Fibroblast of mammary gland (primary cell): ENCODE measurements at regions not wholly inside any gene's neighbourhood (a gene's known extent, or its start where the extent isn't known, plus 50 kb on each side); places are given as distances from the start of the nearest gene placed in this dataset.

ENCODE experiments used
- DNase-seq: peaks from one replicate; pipeline ENCODE4 v3.0.0-alpha.2; 2010; ENCODE audit warnings: low read depth
- H3K4me3 ChIP-seq: 2 replicates; pipeline ENCODE4 v1.5.1; 2011; ENCODE audit warnings: low read depth, mild to moderate bottlenecking, low read length, moderate library complexity; ENCODE audit not compliant: control insufficient read depth
- CTCF ChIP-seq: conservative IDR thresholded peaks from 2 replicates; pipeline ENCODE4 v1.5.1; 2011; ENCODE audit warnings: low read depth, low read length, inconsistent platforms; ENCODE audit not compliant: control insufficient read depth, insufficient read depth

GRCh38 chr5:10867389-10868303 is 106.6 kb upstream of the DAP start:
- TF ChIP-seq CTCF, result no peak
- no peak for DNase-seq
- no peak overlapping the region for H3K4me3 ChIP-seq

- TF ChIP-seq CTCF, result peak; percentile 13
- no peak for DNase-seq
- H3K4me3 ChIP-seq, result no peak overlapping the region
These were observed 105.9 kb upstream of the DAP start for GRCh38 chr5:10866913-10867312.

GRCh38 chr5:10863763-10864383 is 102.8 kb upstream of the DAP start:
- DNase-seq, result peak; percentile 60
- H3K4me3 ChIP-seq, result no peak overlapping the region
- TF ChIP-seq CTCF, result peak; percentile 87

GRCh38 chr5:10862085-10862484 is 101.1 kb upstream of the DAP start:
- no peak for DNase-seq
- no peak for TF ChIP-seq CTCF
- H3K4me3 ChIP-seq, result no peak overlapping the region

- H3K4me3 ChIP-seq, result no peak overlapping the region
- DNase-seq, result no peak
- no peak for TF ChIP-seq CTCF
These were observed 100.4 kb upstream of the DAP start for GRCh38 chr5:10861423-10861790.

- no peak overlapping the region for H3K4me3 ChIP-seq
- TF ChIP-seq CTCF, result no peak
- DNase-seq, result peak; percentile 43
These were observed 99.8 kb upstream of the DAP start for GRCh38 chr5:10860645-10861422.
